Skeletal muscle satellite cell (primary cell): ENCODE measurements at regions not wholly inside any gene's neighbourhood (a gene's known extent, or its start where the extent isn't known, plus 50 kb on each side); places are given as distances from the start of the nearest gene placed in this dataset.

ENCODE experiments used
- H3K27me3 ChIP-seq: 2 replicates; pipeline ENCODE4 v1.7.0; 2013; ENCODE audit warnings: low read length; ENCODE audit not compliant: control insufficient read depth, insufficient read depth
- H3K36me3 ChIP-seq: 2 replicates; pipeline ENCODE4 v1.7.0; 2013; ENCODE audit warnings: mild to moderate bottlenecking, control low read depth, low read length; ENCODE audit not compliant: insufficient read depth
- H3K4me1 ChIP-seq: 2 replicates; pipeline ENCODE4 v1.7.0; 2013; ENCODE audit warnings: low read length; ENCODE audit not compliant: control insufficient read depth, insufficient read depth
- H3K4me2 ChIP-seq: 2 replicates; pipeline ENCODE4 v1.7.0; 2013; ENCODE audit warnings: mild to moderate bottlenecking, low read length
- H3K4me3 ChIP-seq: 2 replicates; pipeline ENCODE4 v1.7.0; 2013; ENCODE audit warnings: low read length
- H3K9ac ChIP-seq: 2 replicates; pipeline ENCODE4 v1.7.0; 2013; ENCODE audit warnings: mild to moderate bottlenecking, low read depth, low read length, moderate library complexity
- H3K9me3 ChIP-seq: replicated peaks from 2 replicates; pipeline ENCODE4 v1.7.0; 2013; ENCODE audit warnings: mild to moderate bottlenecking, control low read depth, low read length

GRCh38 chr7:97377713-97378112 lies 260.2 kb downstream of the SDHAF3 start:
- Histone ChIP-seq H3K9me3 (no peaks in the 10 kb centered on the region), H3K4me2 (no peak overlapping the region), H3K27me3 (no peaks in the 10 kb centered on the region), H3K9ac (no peak overlapping the region), H3K4me3 (no peak overlapping the region), H3K4me1 (no peaks in the 10 kb centered on the region), H3K36me3 (no peaks in the 10 kb centered on the region)

- no peaks in the 10 kb centered on the region for H3K9me3 ChIP-seq
- H3K36me3 ChIP-seq, result no peaks in the 10 kb centered on the region
- H3K9ac ChIP-seq, result no peak overlapping the region
Measured at GRCh38 chr7:97381815-97382554, 264.5 kb downstream of the SDHAF3 start.

GRCh38 chr7:97390052-97390451 lies 272.6 kb downstream of the SDHAF3 start:
- Histone ChIP-seq H3K4me2 (no peak overlapping the region), H3K27me3 (no peaks in the 10 kb centered on the region), H3K36me3 (no peaks in the 10 kb centered on the region), H3K9ac (no peak overlapping the region), H3K4me3 (no peak overlapping the region), H3K4me1 (no peaks in the 10 kb centered on the region), H3K9me3 (no peaks in the 10 kb centered on the region)

More at GRCh38 chr7:97381815-97382554, 264.5 kb downstream of the SDHAF3 start:
- H3K4me3 ChIP-seq, result no peak overlapping the region
- H3K27me3 ChIP-seq, result no peaks in the 10 kb centered on the region
- no peaks in the 10 kb centered on the region for H3K4me1 ChIP-seq
- H3K4me2 ChIP-seq, result no peak overlapping the region

- H3K9ac ChIP-seq, result no peak overlapping the region
- H3K4me2 ChIP-seq, result no peak overlapping the region
- H3K36me3 ChIP-seq, result no peaks in the 10 kb centered on the region
- no peak overlapping the region for H3K4me3 ChIP-seq
- H3K27me3 ChIP-seq, result no peaks in the 10 kb centered on the region
- no peaks in the 10 kb centered on the region for H3K9me3 ChIP-seq
- H3K4me1 ChIP-seq, result no peaks in the 10 kb centered on the region
Measured at GRCh38 chr7:97390915-97391593, 273.6 kb downstream of the SDHAF3 start.

GRCh38 chr7:97401398-97401797 lies 283.9 kb downstream of the SDHAF3 start:
- no peaks in the 10 kb centered on the region for H3K27me3 ChIP-seq
- no peaks in the 10 kb centered on the region for H3K9me3 ChIP-seq
- H3K36me3 ChIP-seq, result no peaks in the 10 kb centered on the region
- H3K9ac ChIP-seq, result no peak overlapping the region
- no peaks in the 10 kb centered on the region for H3K4me1 ChIP-seq
- no peak overlapping the region for H3K4me2 ChIP-seq
- no peak overlapping the region for H3K4me3 ChIP-seq

GRCh38 chr7:97405835-97406234 lies 288.3 kb downstream of the SDHAF3 start:
- no peak overlapping the region for H3K4me2 ChIP-seq
- no peak overlapping the region for H3K9ac ChIP-seq
- H3K4me3 ChIP-seq, result no peak overlapping the region
- no peaks in the 10 kb centered on the region for H3K4me1 ChIP-seq
- no peaks in the 10 kb centered on the region for H3K36me3 ChIP-seq
- H3K9me3 ChIP-seq, result no peaks in the 10 kb centered on the region
- H3K27me3 ChIP-seq, result no peaks in the 10 kb centered on the region

- Histone ChIP-seq H3K4me2 (no peak overlapping the region), H3K4me3 (no peak overlapping the region), H3K36me3 (no peaks in the 10 kb centered on the region), H3K4me1 (no peaks in the 10 kb centered on the region), H3K27me3 (no peaks in the 10 kb centered on the region), H3K9me3 (no peaks in the 10 kb centered on the region), H3K9ac (no peak overlapping the region)
Measured at GRCh38 chr7:97407106-97407505, 289.6 kb downstream of the SDHAF3 start.

GRCh38 chr7:97409346-97409745 lies 291.8 kb downstream of the SDHAF3 start:
- Histone ChIP-seq H3K9ac (no peak overlapping the region), H3K27me3 (no peaks in the 10 kb centered on the region), H3K36me3 (no peaks in the 10 kb centered on the region), H3K4me1 (no peaks in the 10 kb centered on the region), H3K4me2 (no peak overlapping the region), H3K9me3 (no peaks in the 10 kb centered on the region), H3K4me3 (no peak overlapping the region)

GRCh38 chr7:97418312-97418711 lies 300.8 kb downstream of the SDHAF3 start:
- Histone ChIP-seq H3K36me3 (no peaks in the 10 kb centered on the region), H3K9me3 (no peaks in the 10 kb centered on the region), H3K4me3 (no peak overlapping the region), H3K4me2 (no peak overlapping the region), H3K4me1 (no peaks in the 10 kb centered on the region), H3K27me3 (no peaks in the 10 kb centered on the region), H3K9ac (no peak overlapping the region)

- Histone ChIP-seq H3K27me3 (no peaks in the 10 kb centered on the region), H3K4me1 (no peaks in the 10 kb centered on the region), H3K4me3 (no peak overlapping the region), H3K36me3 (no peaks in the 10 kb centered on the region), H3K9me3 (no peaks in the 10 kb centered on the region), H3K4me2 (no peak overlapping the region), H3K9ac (no peak overlapping the region)
Measured at GRCh38 chr7:97419898-97420297, 302.4 kb downstream of the SDHAF3 start.

GRCh38 chr7:97421307-97421930 lies 303.9 kb downstream of the SDHAF3 start:
- Histone ChIP-seq H3K4me3 (no peak overlapping the region), H3K36me3 (no peaks in the 10 kb centered on the region), H3K27me3 (no peaks in the 10 kb centered on the region), H3K4me1 (no peaks in the 10 kb centered on the region), H3K4me2 (no peak overlapping the region), H3K9me3 (no peaks in the 10 kb centered on the region), H3K9ac (no peak overlapping the region)
